Stomach (tissue), 8 donors: ENCODE measurements at regions not wholly inside any gene's neighbourhood (a gene's known extent, or its start where the extent isn't known, plus 50 kb on each side); places are given as distances from the start of the nearest gene placed in this dataset.

ENCODE experiments used
- DNase-seq, 2 donors: peaks; one replicate each; pipeline versions ENCODE4 v3.0.0 to v3.0.0-alpha.2; 2013 to 2019
- H3K27ac ChIP-seq, 5 donors: fragments of 200-600 bp in 4 of 5; sonication (generic) in 4 of 5; one replicate each; pipeline ENCODE4 v1.5.1; 2013 to 2019; ENCODE audit warnings: mild to moderate bottlenecking in 1 of 5, moderate library complexity in 1 of 5
- H3K27me3 ChIP-seq, 3 donors: fragments of 200-600 bp; sonication (generic); one replicate each; pipeline ENCODE4 v1.5.1; 2017 to 2019; ENCODE audit warnings: mixed run types in 1 of 3
- H3K36me3 ChIP-seq, 4 donors: fragments of 200-600 bp; sonication (generic); 1 replicate in 3 of 4; 2 replicates in 1 of 4; pipeline ENCODE4 v1.5.1; 2016 to 2019
- H3K4me1 ChIP-seq, 4 donors: fragments of 200-600 bp; sonication (generic); one replicate each; pipeline ENCODE4 v1.5.1; 2016 to 2019
- H3K4me3 ChIP-seq, 4 donors: fragments of 200-600 bp; sonication (generic) in 3 of 4; one replicate each; pipeline ENCODE4 v1.5.1; 2016 to 2019; ENCODE audit warnings: mild to moderate bottlenecking in 1 of 4
- H3K9me3 ChIP-seq, 4 donors: fragments of 200-600 bp; sonication (generic); one replicate each; pipeline ENCODE4 v1.5.1; 2016 to 2019
- EP300 ChIP-seq: sonication (generic); formaldehyde crosslinking; IDR thresholded peaks from one replicate; pipeline ENCODE4 v1.6.1; 2017; ENCODE audit warnings: antibody characterized with exemption
- POLR2A ChIP-seq, 4 donors: fragments of 450-650 bp; IDR thresholded peaks; one replicate each; pipeline ENCODE4 v1.6.1; 2016; ENCODE audit warnings: antibody characterized with exemption in 4 of 4, control low read depth in 2 of 4, mild to moderate bottlenecking in 1 of 4, moderate library complexity in 1 of 4
- POLR2AphosphoS5 ChIP-seq, 3 donors: sonication (generic); formaldehyde crosslinking; IDR thresholded peaks; one replicate each; pipeline ENCODE4 v1.6.1; 2016; ENCODE audit warnings: antibody characterized with exemption in 3 of 3
- WGBS, 5 donors: extraction: QIAGEN DNeasy Blood & Tissue Kit in 3 of 5; methylation state at CpG; one replicate each; pipeline versions ENCODE4 v1.1.5 to v1.1.7; 2013 to 2018; 5-methylcytosine and 5-hydroxymethylcytosine counted together
- intact Hi-C: fragments of 100-400 bp; cut with DNase I; formaldehyde crosslinking; loops from one replicate; pipeline ENCODE4 v1.15.1; 2023; ENCODE audit warnings: low total_unique reads
- TF ChIP-seq, protein P1 (sequence below), 7 experiments: fragments of 450-650 bp in 4 of 7; fragments of 200-600 bp in 3 of 7; sonication (generic) in 3 of 7; IDR thresholded peaks; one replicate each; pipeline ENCODE4 v1.5.1; 2016 to 2019; ENCODE audit warnings: antibody characterized with exemption in 7 of 7, control low read depth in 2 of 7, mild to moderate bottlenecking in 1 of 7
- donor health status: healthy with polysubstance abuse.
- donor health status: Bipolar disorder and iron deficiency.
- donor health status: healthy.

DNA sequence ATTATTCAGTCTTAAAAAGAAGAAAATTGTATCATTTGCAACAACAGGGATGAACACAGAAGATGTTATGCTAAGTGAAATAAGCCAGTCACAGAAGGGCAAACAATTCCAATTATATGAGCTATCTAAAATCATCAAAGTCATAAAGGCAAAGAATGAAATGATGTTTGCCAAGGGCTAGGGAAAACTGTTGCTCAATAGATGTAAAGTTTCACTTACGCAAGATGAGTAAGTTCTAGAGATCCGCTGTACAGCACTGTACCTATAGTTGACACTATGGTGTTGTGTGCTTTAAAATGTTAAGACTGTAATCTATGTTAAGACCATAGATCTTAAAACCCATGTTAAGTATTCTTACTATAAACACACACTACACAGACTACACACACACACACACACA lies 904.6 kb upstream of the LRRN3 start:
- H3K4me1 ChIP-seq: no peaks in the 10 kb centered on the region
- no peak for DNase-seq
- H3K4me3 ChIP-seq: no peak overlapping the region
- H3K9me3 ChIP-seq: peaks cover 0 to 7% (median 0%) of the 10 kb centered on the region in 4 donors
- intact Hi-C loops: no loop called here
- no peaks in the 10 kb centered on the region for H3K27me3 ChIP-seq
- TF ChIP-seq POLR2AphosphoS5 (IDR thresholded peaks at IDR 0.05) (no peak), POLR2A (IDR thresholded peaks at IDR 0.05) (no peak), EP300 (no peak)
- TF ChIP-seq, protein P1, sequence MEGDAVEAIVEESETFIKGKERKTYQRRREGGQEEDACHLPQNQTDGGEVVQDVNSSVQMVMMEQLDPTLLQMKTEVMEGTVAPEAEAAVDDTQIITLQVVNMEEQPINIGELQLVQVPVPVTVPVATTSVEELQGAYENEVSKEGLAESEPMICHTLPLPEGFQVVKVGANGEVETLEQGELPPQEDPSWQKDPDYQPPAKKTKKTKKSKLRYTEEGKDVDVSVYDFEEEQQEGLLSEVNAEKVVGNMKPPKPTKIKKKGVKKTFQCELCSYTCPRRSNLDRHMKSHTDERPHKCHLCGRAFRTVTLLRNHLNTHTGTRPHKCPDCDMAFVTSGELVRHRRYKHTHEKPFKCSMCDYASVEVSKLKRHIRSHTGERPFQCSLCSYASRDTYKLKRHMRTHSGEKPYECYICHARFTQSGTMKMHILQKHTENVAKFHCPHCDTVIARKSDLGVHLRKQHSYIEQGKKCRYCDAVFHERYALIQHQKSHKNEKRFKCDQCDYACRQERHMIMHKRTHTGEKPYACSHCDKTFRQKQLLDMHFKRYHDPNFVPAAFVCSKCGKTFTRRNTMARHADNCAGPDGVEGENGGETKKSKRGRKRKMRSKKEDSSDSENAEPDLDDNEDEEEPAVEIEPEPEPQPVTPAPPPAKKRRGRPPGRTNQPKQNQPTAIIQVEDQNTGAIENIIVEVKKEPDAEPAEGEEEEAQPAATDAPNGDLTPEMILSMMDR (IDR thresholded peaks at IDR 0.05): no peak
- H3K27ac ChIP-seq: no peak overlapping the region
- no peaks in the 10 kb centered on the region for H3K36me3 ChIP-seq
- WGBS, 5 donors: 68 to 79% (median 70%) methylated on average over 2 of the region's 2 CpGs

- 55 to 68% (median 65%) methylated on average over 3 of the region's 3 CpGs for WGBS, 5 donors
- TF ChIP-seq POLR2A (IDR thresholded peaks at IDR 0.05) (no peak), EP300 (no peak), POLR2AphosphoS5 (IDR thresholded peaks at IDR 0.05) (no peak)
- TF ChIP-seq, protein P1 (IDR thresholded peaks at IDR 0.05): no peak
- Histone ChIP-seq H3K36me3 (no peaks in the 10 kb centered on the region), H3K4me1 (no peaks in the 10 kb centered on the region), H3K27me3 (no peaks in the 10 kb centered on the region), H3K27ac (no peak overlapping the region), H3K4me3 (no peak overlapping the region), H3K9me3 (peaks cover 0 to 7% (median 0%) of the 10 kb centered on the region in 4 donors)
- DNase-seq: no peak
- intact Hi-C loops: no loop called here
These were observed 902.9 kb upstream of the LRRN3 start for GRCh38 chr7:110187877-110188554.

GRCh38 chr7:110204527-110204926 lies 886.4 kb upstream of the LRRN3 start:
- intact Hi-C loops: no loop called here
- Histone ChIP-seq H3K9me3 (no peaks in the 10 kb centered on the region), H3K27ac (no peak overlapping the region), H3K4me3 (no peak overlapping the region), H3K4me1 (no peaks in the 10 kb centered on the region), H3K27me3 (no peaks in the 10 kb centered on the region), H3K36me3 (no peaks in the 10 kb centered on the region)
- no peak for TF ChIP-seq POLR2A (IDR thresholded peaks at IDR 0.05)
- WGBS, 5 donors: 74 to 88% (median 86%) methylated on average over 4 of the region's 4 CpGs
- peak in 1 of 2 donors; percentile 14 for DNase-seq

GRCh38 chr7:110205899-110206298 lies 885.0 kb upstream of the LRRN3 start:
- DNase-seq: peak in 1 of 2 donors; percentile 9
- H3K27me3 ChIP-seq: no peaks in the 10 kb centered on the region
- no peaks in the 10 kb centered on the region for H3K36me3 ChIP-seq
- H3K4me3 ChIP-seq: no peak overlapping the region
- no peaks in the 10 kb centered on the region for H3K4me1 ChIP-seq
- WGBS, 5 donors: 6 to 20% (median 13%) methylated on average over 1 of the region's 1 CpG
- no peak overlapping the region for H3K27ac ChIP-seq
- intact Hi-C loops: no loop called here
- no peaks in the 10 kb centered on the region for H3K9me3 ChIP-seq
- TF ChIP-seq POLR2A (IDR thresholded peaks at IDR 0.05) (no peak), POLR2AphosphoS5 (IDR thresholded peaks at IDR 0.05) (no peak), EP300 (no peak)
- TF ChIP-seq, protein P1 (IDR thresholded peaks at IDR 0.05): no peak

- no peak overlapping the region for H3K4me3 ChIP-seq
- WGBS, 5 donors: 74 to 98% (median 81%) methylated on average over 1 of the region's 1 CpG
- DNase-seq: no peak
- no peaks in the 10 kb centered on the region for H3K4me1 ChIP-seq
- H3K27me3 ChIP-seq: no peaks in the 10 kb centered on the region
- peaks cover 0 to 5% (median 2%) of the 10 kb centered on the region in 4 donors for H3K9me3 ChIP-seq
- H3K27ac ChIP-seq: no peak overlapping the region
- intact Hi-C loops: no loop called here
- TF ChIP-seq POLR2AphosphoS5 (IDR thresholded peaks at IDR 0.05) (no peak), EP300 (no peak), POLR2A (IDR thresholded peaks at IDR 0.05) (no peak)
- TF ChIP-seq, protein P1 (IDR thresholded peaks at IDR 0.05): no peak
- no peaks in the 10 kb centered on the region for H3K36me3 ChIP-seq
These were observed 881.0 kb upstream of the LRRN3 start for GRCh38 chr7:110209884-110210283.
